ENCODE measurements at regions not wholly inside any gene's neighbourhood (a gene's known extent, or its start where the extent isn't known, plus 50 kb on each side); places are given as distances from the start of the nearest gene placed in this dataset.

GRCh38 chr4:22021106-22021505, 72.5 kb upstream of the KCNIP4 start:
- TF ChIP-seq CTCF (IDR thresholded peaks at IDR 0.05; ENCODE audit: borderline replicate concordance, extremely low read depth, low read length, poor library complexity, severe bottlenecking) (no peak), EZH2 (IDR thresholded peaks at IDR 0.05; ENCODE audit: borderline replicate concordance, low read depth, low read length, severe bottlenecking) (no peak)
